SW480 (cell line): ENCODE measurements at regions not wholly inside any gene's neighbourhood (a gene's known extent, or its start where the extent isn't known, plus 50 kb on each side); places are given as distances from the start of the nearest gene placed in this dataset.

Experiments
- DNase-seq: peaks from one replicate; pipeline ENCODE4 v3.0.0-alpha.2; 2016; ENCODE audit warnings: low spot score

GRCh38 chr1:73644198-73644597 lies 553.8 kb downstream of the LRRIQ3 start:
- no peak for DNase-seq

GRCh38 chr1:73639494-73639893 lies 558.5 kb downstream of the LRRIQ3 start:
- no peak for DNase-seq

GRCh38 chr1:73637264-73637663 lies 560.7 kb downstream of the LRRIQ3 start:
- no peak for DNase-seq

GRCh38 chr1:73635021-73635420 lies 563.0 kb downstream of the LRRIQ3 start:
- DNase-seq: peak; percentile 2

GRCh38 chr1:73627723-73628122 lies 570.3 kb downstream of the LRRIQ3 start:
- DNase-seq: no peak

GRCh38 chr1:73626326-73626725 lies 571.6 kb downstream of the LRRIQ3 start:
- peak; percentile 2 for DNase-seq

- DNase-seq: no peak
Measured at GRCh38 chr1:73623946-73624345, 574.0 kb downstream of the LRRIQ3 start.

- no peak for DNase-seq
Measured at GRCh38 chr1:73617145-73617544, 580.8 kb downstream of the LRRIQ3 start.

- DNase-seq: no peak
Measured at GRCh38 chr1:73611681-73612080, 586.3 kb downstream of the LRRIQ3 start.

- DNase-seq: peak; percentile 14
Measured at GRCh38 chr1:73604739-73605138, 593.2 kb downstream of the LRRIQ3 start.

- DNase-seq: no peak
Measured at GRCh38 chr1:73604211-73604610, 593.8 kb downstream of the LRRIQ3 start.

- no peak for DNase-seq
Measured at GRCh38 chr1:73593804-73594203, 604.2 kb downstream of the LRRIQ3 start.

- DNase-seq: peak; percentile 11
Measured at GRCh38 chr1:73593364-73593763, 604.6 kb downstream of the LRRIQ3 start.

GRCh38 chr1:73587080-73587479 lies 610.9 kb downstream of the LRRIQ3 start:
- DNase-seq: no peak

GRCh38 chr1:73577206-73577605 lies 620.8 kb downstream of the LRRIQ3 start:
- DNase-seq: no peak

GRCh38 chr1:73576083-73576482 lies 621.9 kb downstream of the LRRIQ3 start:
- DNase-seq: peak; percentile 11

- DNase-seq: no peak
Measured at GRCh38 chr1:73564294-73564693, 633.7 kb downstream of the LRRIQ3 start.

- DNase-seq: no peak
Measured at GRCh38 chr1:73556270-73556669, 641.7 kb downstream of the LRRIQ3 start.

- no peak for DNase-seq
Measured at GRCh38 chr1:73537400-73537799, 660.6 kb downstream of the LRRIQ3 start.

GRCh38 chr1:73517603-73518191 lies 680.3 kb downstream of the LRRIQ3 start:
- no peak for DNase-seq

GRCh38 chr1:73516451-73516850 lies 681.5 kb downstream of the LRRIQ3 start:
- DNase-seq: no peak

- no peak for DNase-seq
Measured at GRCh38 chr1:73511038-73511437, 686.9 kb downstream of the LRRIQ3 start.

GRCh38 chr1:73500154-73500553 lies 697.8 kb downstream of the LRRIQ3 start:
- DNase-seq: no peak

- no peak for DNase-seq
Measured at GRCh38 chr1:73499671-73500070, 698.3 kb downstream of the LRRIQ3 start.

- peak; percentile 1 for DNase-seq
Measured at GRCh38 chr1:73491621-73492020, 706.4 kb downstream of the LRRIQ3 start.
